ENCODE measurements at regions not wholly inside any gene's neighbourhood (a gene's known extent, or its start where the extent isn't known, plus 50 kb on each side); places are given as distances from the start of the nearest gene placed in this dataset.
"Not testable (repeated sequence)": the region's sequence is repeated elsewhere in the genome, so short reads cannot be mapped to it uniquely, and the experiment has no call there.

GRCh38 chr13:84784443-84785153, 902.3 kb upstream of the SLITRK1 start:
- FAIRE-seq (no peak), DNase-seq (ENCODE audit: low spot score) (no peak)

GRCh38 chr13:84777316-84777715, 895.0 kb upstream of the SLITRK1 start:
- FAIRE-seq (no peak), DNase-seq (ENCODE audit: low spot score) (no peak)

- FAIRE-seq: no peak
- no peak for DNase-seq (ENCODE audit: low spot score)
Observed at GRCh38 chr13:84776593-84776992, 894.3 kb upstream of the SLITRK1 start.

- not testable (repeated sequence) for FAIRE-seq; DNase-seq (ENCODE audit: low spot score)
Observed at GRCh38 chr13:84775920-84776319, 893.6 kb upstream of the SLITRK1 start.

DNA sequence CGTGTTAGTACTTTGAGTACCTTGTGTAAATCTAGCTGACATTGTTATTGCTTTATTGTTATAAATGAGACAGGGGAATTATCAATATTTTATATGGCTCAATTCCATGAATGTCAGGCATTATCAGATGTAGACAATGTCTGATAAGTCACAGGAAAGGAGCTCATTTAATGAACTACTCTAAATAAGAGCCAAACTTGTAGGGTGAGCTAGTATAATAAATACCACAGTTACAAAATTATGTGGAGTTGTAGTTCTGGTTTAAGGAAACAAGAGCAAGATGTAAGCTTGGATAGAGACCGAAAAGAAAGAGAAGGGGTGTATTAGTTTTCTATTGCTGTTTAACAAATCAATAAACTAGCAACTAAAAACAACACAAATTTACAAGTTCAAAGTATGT, 891.8 kb upstream of the SLITRK1 start:
- no peak for FAIRE-seq
- DNase-seq (ENCODE audit: low spot score): no peak

DNA sequence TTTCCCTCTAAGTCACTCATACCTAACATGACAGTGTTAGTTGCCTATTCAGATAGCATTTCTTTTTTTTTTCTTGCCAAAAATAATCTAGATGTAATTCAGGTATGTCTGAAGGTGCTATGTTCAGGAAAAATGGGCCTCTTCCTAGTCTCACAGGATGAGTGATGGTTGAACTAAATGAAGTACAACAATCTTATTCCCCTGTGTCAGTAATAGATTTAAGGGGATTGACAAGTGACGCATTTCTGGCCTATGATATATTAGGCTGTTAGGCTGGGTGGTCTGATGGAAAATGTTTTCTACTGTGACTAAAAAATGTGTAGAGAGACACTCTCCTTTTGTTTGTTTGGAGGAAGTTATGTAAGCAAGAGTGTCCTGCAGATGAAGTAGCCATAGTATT, 878.7 kb upstream of the SLITRK1 start:
- no peak for DNase-seq (ENCODE audit: low spot score)
- FAIRE-seq: no peak

DNA sequence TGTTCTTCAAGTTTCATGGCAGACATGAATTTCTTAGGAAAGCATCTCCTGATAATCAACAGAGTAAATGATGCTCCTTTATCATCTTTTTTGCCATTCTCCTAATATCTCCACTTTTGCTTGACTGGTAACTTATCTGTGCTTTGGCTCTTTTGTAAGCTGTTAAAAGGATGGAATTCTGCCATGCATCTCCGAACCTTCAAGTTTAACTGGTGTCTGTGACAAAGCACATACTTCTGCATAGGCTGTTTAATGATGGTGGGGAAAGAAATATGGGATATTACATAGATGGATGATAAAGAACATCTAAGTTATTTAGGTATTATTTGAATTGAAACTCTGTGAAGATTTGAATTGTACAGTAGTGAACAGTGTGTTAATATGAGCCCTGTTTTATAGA, 866.9 kb upstream of the SLITRK1 start:
- DNase-seq (ENCODE audit: low spot score): no peak
- no peak for FAIRE-seq

DNA sequence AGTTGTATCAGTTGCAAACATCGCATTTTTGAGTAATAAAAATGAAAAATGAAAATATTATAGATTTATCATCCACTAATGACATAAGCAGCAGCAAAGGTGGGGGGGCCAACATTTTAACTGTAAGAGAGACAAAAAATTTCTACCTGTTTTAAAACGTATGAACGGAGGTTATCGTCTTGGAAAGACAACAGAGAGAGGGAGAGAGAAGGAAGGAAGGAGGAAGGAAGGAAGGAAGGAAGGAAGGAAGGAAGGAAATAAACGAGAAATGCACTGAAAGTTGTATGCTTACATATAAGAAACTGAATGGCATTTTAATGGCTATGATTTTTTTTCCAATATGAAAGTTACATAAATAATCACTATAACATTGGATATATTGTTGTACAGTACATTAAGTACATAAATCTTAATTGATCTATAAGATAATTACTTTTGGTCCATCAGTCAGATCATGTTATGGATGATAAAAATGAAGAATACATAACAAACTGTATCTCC, 862.8 kb upstream of the SLITRK1 start:
- DNase-seq (ENCODE audit: low spot score) (no peak), FAIRE-seq (no peak)

GRCh38 chr13:84744203-84744602, 861.9 kb upstream of the SLITRK1 start:
- DNase-seq (ENCODE audit: low spot score) (no peak), FAIRE-seq (no peak)

GRCh38 chr13:84741253-84741652, 859.0 kb upstream of the SLITRK1 start:
- DNase-seq (ENCODE audit: low spot score): no peak
- FAIRE-seq: no peak

DNA sequence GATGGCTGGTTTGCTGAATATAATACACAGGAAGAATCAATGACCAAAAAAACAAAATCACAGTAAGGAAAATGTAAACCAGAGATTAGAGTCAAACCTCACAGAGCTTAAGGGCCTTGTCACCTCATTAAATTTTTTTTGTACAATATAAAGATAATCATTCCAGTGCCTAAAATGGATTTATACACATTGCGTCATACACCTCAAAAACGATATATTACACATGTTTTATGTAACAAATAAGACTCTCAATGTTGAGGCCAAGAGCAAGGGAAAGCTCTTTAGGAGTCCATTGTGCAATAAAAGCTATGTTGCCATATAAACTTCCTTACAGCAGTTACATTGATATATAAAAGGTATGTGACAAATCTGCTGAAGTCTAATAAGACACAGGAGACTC, 856.7 kb upstream of the SLITRK1 start:
- DNase-seq (ENCODE audit: low spot score) (no peak), FAIRE-seq (no peak)

DNA sequence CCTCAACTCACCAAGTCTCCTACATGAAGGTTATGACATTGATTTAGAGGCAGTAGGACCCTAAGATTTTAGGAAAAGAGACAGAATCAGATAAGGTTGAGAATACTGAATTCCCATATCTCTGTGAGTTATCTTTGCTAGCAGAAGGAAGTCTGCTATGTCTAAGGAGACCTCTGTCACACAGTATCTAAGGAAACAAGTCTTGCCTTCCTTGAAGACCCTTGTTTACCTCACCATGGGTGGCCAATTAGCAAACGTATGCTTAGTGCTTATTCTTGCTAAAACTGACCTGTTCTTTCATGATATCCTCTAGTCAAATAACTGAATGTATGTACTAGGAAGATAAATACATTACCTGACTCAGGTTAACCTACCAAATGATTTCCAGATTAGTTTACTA, 855.4 kb upstream of the SLITRK1 start:
- no peak for DNase-seq (ENCODE audit: low spot score)
- FAIRE-seq: no peak

GRCh38 chr13:84730376-84730775, 848.1 kb upstream of the SLITRK1 start:
- FAIRE-seq: no peak
- DNase-seq (ENCODE audit: low spot score): no peak

DNA sequence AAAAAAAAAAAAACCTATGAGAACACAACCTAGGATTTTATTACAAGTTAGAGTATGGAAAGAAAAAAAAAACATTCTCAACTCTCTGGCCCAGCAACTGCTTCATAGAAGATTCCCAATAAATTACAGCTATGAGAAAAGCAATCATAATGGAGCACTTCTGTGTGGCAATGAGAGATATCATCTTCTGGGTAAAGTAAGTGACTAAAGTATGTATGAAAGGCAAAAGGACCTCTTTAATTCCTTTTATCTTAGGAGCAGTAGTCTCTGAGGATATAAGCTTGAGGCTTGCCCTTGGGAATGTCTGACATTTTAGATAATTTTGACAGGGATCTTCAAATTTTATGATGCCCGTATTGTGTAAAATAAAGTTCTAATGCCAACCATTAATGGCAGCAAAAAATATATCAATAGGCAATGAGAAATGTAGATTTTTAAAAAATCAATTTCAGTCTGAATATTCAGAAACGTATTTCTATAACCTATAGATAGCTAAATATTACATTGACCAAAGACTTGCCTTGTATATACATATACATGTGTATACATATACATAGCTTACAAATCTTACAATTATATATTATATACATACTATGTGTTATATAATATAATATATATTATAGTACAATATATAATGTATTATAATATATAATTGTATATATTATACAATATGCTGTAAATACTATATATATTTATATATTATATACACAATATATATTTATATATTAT, 823.9 kb upstream of the SLITRK1 start:
- no peak for DNase-seq (ENCODE audit: low spot score)
- FAIRE-seq: no peak

DNA sequence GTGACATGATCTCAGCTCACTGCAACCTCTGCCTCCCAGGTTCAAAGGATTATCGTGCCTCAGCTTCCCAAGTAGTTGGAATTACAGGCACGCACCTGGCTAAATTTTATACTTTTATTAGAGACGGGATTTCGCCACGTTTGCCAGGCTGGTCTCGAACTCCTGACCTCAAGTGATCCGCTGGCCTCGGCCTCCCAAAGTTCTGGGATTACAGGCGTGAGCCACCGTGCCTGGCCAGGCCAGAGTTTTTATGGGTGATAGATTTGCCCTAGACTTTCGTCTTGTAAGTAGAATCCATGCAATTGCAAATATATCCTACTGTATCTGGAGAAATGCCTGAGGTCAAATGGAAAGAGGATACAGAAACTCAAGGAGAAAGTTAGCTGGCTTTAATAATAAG, 819.9 kb upstream of the SLITRK1 start:
- DNase-seq (ENCODE audit: low spot score): no peak
- FAIRE-seq: no peak

GRCh38 chr13:84697591-84697990, 815.3 kb upstream of the SLITRK1 start:
- DNase-seq (ENCODE audit: low spot score); FAIRE-seq: not testable (repeated sequence)

DNA sequence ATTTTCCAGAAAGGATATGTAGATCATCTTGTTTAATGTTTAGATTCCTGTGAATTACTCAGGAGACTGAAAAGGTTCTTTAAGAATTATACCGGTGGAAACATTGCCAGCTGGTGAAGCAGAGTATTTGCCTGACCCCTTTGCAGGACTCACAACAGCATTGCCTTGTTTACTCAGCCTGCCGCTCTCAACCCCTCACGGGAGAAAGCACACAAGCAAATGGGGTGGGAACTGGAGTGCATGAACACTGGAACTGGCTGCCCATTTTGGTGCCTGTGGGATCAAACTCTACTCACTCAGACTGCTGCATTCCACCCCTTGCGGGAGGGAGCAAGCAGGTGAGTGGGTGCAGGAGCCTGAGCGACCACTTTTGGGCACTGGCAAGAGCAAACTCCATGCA, 804.7 kb upstream of the SLITRK1 start:
- FAIRE-seq (no peak), DNase-seq (ENCODE audit: low spot score) (no peak)

DNA sequence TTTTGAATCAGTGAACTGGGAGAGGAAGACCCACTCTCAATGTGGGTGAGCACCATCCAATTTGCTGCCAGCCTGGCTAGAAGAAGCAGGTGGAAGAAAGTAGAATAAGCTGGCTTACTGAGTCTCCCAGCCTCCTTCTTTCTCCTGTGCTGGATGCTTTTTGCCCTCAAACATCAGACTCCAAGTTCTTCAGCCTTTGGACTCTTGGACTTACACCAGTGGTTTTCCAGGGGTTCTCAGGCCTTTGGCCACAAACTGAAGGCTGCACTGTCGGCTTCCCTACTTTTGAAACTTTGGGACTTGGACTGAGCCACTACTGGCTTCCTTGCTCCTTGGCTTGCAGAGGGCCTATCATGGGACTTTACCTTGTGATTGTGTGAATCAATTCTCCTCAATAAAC, 804.2 kb upstream of the SLITRK1 start:
- FAIRE-seq: no peak

DNA sequence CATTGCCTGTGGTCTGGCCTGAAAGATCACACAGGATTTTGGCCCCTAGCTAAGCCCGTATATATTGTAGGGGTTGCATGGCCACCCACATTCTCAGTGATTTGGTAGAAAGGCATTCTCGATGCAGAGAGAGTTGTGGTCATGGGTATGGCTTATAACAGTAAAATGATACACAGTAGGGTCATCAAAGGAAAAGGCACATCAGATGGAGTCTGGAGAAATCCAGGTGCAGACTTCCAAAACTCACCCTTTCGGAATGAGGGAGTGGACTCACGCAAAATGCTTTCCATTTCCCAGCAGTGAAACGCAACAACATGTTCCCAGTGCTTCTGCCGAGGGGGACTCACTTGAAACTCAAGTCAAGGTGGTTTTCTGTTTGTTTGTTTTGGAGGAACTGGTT, 802.5 kb upstream of the SLITRK1 start:
- FAIRE-seq (no peak), DNase-seq (ENCODE audit: low spot score) (peak; percentile 11)

More for the DNA sequence above, 804.2 kb upstream of the SLITRK1 start:
- DNase-seq (ENCODE audit: low spot score): no peak

DNA sequence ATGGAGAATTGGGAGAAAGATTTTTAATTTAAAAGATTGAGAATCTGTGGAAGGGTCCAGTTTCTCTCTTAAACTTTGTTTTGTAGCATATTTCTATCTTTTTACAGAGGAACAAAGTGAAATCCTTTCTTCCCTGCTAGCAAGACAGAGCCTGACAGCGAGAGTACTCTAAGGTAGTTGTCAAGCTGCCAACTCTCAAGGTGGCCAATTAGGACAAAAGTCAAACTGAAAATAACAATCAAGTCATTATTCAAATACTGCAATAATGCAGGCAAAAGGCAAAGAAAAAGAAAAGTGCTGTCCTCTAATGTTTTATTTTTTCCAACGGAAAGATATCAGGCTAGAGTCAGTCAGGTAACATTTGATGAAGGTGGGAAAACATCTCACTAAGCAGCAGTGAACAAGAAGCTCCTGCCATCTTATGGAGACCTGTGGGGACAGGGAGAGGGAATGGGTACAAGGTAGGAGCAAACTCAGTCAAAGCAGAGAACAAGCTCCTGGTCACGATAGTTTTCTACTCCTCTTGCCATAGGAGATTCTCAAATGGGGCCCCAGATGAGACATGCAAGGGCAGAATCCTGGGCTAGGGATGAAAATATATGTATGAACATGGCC, 801.9 kb upstream of the SLITRK1 start:
- FAIRE-seq (no peak), DNase-seq (ENCODE audit: low spot score) (no peak)

GRCh38 chr13:84683448-84683847, 801.2 kb upstream of the SLITRK1 start:
- FAIRE-seq (no peak), DNase-seq (ENCODE audit: low spot score) (no peak)

DNA sequence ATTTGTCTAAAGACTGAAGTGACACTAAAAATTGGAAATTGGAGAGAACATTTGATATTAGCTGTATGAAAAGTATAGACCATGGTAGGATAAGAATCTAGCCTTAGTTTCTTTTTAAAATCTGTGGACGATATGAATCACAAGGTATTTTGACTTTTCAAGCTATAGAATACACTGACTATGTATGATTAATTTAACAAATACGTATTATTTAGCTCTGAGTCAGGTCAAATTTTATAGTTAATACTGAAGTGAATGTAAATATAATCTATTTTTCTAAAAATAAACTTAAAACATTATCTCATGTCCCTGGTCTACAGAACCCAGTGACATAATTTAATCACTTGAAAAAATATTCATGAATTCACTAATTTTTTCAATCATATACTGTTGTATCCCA, 795.6 kb upstream of the SLITRK1 start:
- no peak for DNase-seq (ENCODE audit: low spot score)
- no peak for FAIRE-seq
